OCI-LY3 (cell line): ENCODE measurements at regions not wholly inside any gene's neighbourhood (a gene's known extent, or its start where the extent isn't known, plus 50 kb on each side); places are given as distances from the start of the nearest gene placed in this dataset.

ENCODE experiments used
- H2AFZ ChIP-seq: fragments of 200-600, 300-600 bp; shearing (Covaris generic); 2 replicates; pipeline ENCODE4 v1.6.0; 2014; ENCODE audit warnings: antibody characterized with exemption, low read depth, low read length
- H3K27ac ChIP-seq: fragments of 200-600, 300-600 bp; sonication (generic); 2 replicates; pipeline ENCODE4 v1.5.1; 2014; ENCODE audit warnings: mild to moderate bottlenecking, low read length, moderate library complexity, mixed read lengths
- H3K27me3 ChIP-seq: fragments of 200-600, 300-600 bp; sonication (generic); 2 replicates; pipeline ENCODE4 v1.6.1; 2014; ENCODE audit warnings: low read depth, low read length, mixed read lengths
- H3K36me3 ChIP-seq: fragments of 200-600, 300-600 bp; sonication (generic); replicated peaks from 2 replicates; pipeline ENCODE3; 2014; ENCODE audit warnings: low read depth, low read length, mixed read lengths
- H3K4me1 ChIP-seq: fragments of 300-600, 200-600 bp; sonication (generic); 2 replicates; pipeline ENCODE4 v1.6.1; 2014; ENCODE audit warnings: low read length, mixed read lengths
- H3K4me2 ChIP-seq: fragments of 200-600, 300-600 bp; sonication (generic); 2 replicates; pipeline ENCODE4 v1.6.1; 2014; ENCODE audit warnings: low read length, mixed read lengths
- H3K4me3 ChIP-seq: fragments of 300-600, 200-600 bp; sonication (generic); 2 replicates; pipeline ENCODE4 v1.5.1; 2014; ENCODE audit warnings: antibody characterized with exemption, mild to moderate bottlenecking, low read length, moderate library complexity
- H3K79me2 ChIP-seq: fragments of 300-600, 200-600 bp; shearing (Covaris generic); 2 replicates; pipeline ENCODE4 v1.6.1; 2014; ENCODE audit warnings: mild to moderate bottlenecking, low read length, mixed read lengths
- H3K9ac ChIP-seq: fragments of 300-600, 200-600 bp; shearing (Covaris generic); 2 replicates; pipeline ENCODE4 v1.6.0; 2014; ENCODE audit warnings: mild to moderate bottlenecking, low read length, moderate library complexity
- H3K9me3 ChIP-seq: fragments of 200-600, 300-600 bp; shearing (Covaris generic); 2 replicates; pipeline ENCODE4 v1.6.1; 2014; ENCODE audit warnings: low read length, mixed read lengths; ENCODE audit not compliant: insufficient read depth
- H4K20me1 ChIP-seq: fragments of 200-600, 300-600 bp; sonication (generic); 2 replicates; pipeline ENCODE4 v1.6.1; 2016; ENCODE audit warnings: low read length, mixed read lengths; ENCODE audit not compliant: insufficient read depth
- CTCF ChIP-seq: fragments of 200-600, 300-600 bp; sonication (generic); IDR thresholded peaks from 2 replicates; pipeline ENCODE4 v1.5.1; 2014; ENCODE audit warnings: antibody characterized with exemption, low read length, low read depth
- EZH2phosphoT487 ChIP-seq: fragments of 200-600 bp; shearing (Covaris generic); IDR thresholded peaks from 2 replicates; pipeline ENCODE4 v1.6.1; 2018; ENCODE audit warnings: antibody characterized with exemption, mixed run types, low read depth

- TF ChIP-seq EZH2phosphoT487 (no peak), CTCF (no peak)
- Histone ChIP-seq H3K27me3 (peaks cover 4% of the 10 kb centered on the region; the same call in 1 of the 2 replicates), H3K9ac (peak overlapping the region; percentile 2; the same call in 1 of the 2 replicates), H4K20me1 (no peaks in the 10 kb centered on the region), H3K9me3 (no peaks in the 10 kb centered on the region), H3K79me2 (no peaks in the 10 kb centered on the region), H3K4me1 (peaks cover 13% of the 10 kb centered on the region), H3K4me3 (peak overlapping the region; percentile 6; the same call in 1 of the 2 replicates), H2AFZ (peak overlapping the region; percentile 26), H3K4me2 (peak overlapping the region; percentile 42), H3K36me3 (no peaks in the 10 kb centered on the region), H3K27ac (no peak overlapping the region)
Observed at GRCh38 chr18:55136258-55136657, 177.0 kb upstream of the CCDC68 start.

GRCh38 chr18:55133378-55133777, 174.1 kb upstream of the CCDC68 start:
- Histone ChIP-seq H3K9me3 (no peaks in the 10 kb centered on the region), H3K27ac (no peak overlapping the region), H3K4me2 (no peak overlapping the region), H3K27me3 (peaks cover 4% of the 10 kb centered on the region; the same call in 1 of the 2 replicates), H2AFZ (no peak overlapping the region), H3K4me3 (no peak overlapping the region), H3K79me2 (no peaks in the 10 kb centered on the region), H3K36me3 (no peaks in the 10 kb centered on the region), H3K4me1 (peaks cover 13% of the 10 kb centered on the region), H3K9ac (no peak overlapping the region), H4K20me1 (no peaks in the 10 kb centered on the region)
- no peak for TF ChIP-seq CTCF
- no peak for TF ChIP-seq EZH2phosphoT487

DNA sequence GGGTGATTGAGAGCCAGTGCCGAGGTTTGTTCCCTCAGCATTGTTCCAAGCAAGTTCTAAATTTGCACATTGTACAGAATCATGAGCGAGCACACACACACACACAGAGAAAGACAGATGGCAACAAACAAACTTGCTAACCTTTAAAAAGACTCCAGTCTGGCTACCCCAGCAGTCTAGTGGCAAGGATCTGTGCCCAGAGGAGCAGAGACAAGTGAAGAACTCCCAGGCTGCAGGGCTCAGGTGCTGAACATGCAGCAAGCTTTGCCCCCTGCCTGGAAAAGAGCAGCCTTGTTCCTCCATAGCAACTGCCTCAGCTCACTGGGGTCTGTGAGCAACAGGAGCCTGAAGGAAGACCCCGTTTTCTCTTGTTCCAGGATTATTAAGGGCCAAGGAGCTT, 169.2 kb upstream of the CCDC68 start:
- Histone ChIP-seq H3K4me2 (no peak overlapping the region), H3K27me3 (no peaks in the 10 kb centered on the region), H2AFZ (no peak overlapping the region), H3K79me2 (no peaks in the 10 kb centered on the region), H3K4me3 (no peak overlapping the region), H3K36me3 (no peaks in the 10 kb centered on the region), H3K27ac (no peak overlapping the region), H3K4me1 (peaks cover 7% of the 10 kb centered on the region), H3K9ac (no peak overlapping the region), H4K20me1 (no peaks in the 10 kb centered on the region), H3K9me3 (no peaks in the 10 kb centered on the region; the same call in 1 of the 2 replicates)
- TF ChIP-seq CTCF = no peak
- TF ChIP-seq EZH2phosphoT487 = no peak

DNA sequence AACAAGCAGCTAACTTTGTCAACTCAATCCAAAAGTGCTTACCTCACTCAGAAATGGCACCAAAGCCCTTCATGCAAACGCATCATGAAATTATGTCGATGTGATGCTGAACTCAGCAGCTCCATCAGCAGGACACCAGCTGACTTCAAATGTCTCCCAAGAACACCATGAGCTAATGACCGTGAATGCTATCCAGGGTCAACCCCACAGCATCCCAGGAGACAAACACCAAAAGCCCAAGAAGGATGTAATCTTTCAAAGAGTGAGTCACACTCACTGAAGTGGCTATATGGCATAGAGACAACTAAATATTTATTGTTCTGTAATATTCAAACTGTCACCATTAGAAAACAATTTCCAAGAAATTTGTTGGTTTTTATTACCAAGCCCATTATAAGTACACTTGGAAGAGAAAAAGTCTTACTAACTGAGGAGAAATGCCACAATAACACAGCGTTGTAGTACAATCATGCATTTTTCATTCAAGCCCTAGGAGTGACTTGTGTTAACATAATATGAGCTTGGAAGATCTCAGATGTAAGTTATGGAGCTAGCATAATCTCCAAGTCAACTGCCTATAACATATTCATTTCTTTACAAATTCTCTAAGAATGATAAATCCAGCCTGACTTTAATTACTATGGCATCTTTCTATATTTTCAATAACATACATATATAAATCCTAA, 165.0 kb upstream of the CCDC68 start:
- peaks cover 32% of the 10 kb centered on the region for H3K4me1 ChIP-seq
- no peaks in the 10 kb centered on the region; the same call in 1 of the 2 replicates for H3K9me3 ChIP-seq
- no peaks in the 10 kb centered on the region for H3K27me3 ChIP-seq

More for the DNA sequence above, 165.0 kb upstream of the CCDC68 start:
- H3K4me2 ChIP-seq = no peak overlapping the region
- H3K27ac ChIP-seq = no peak overlapping the region
- no peak overlapping the region for H3K4me3 ChIP-seq
- H4K20me1 ChIP-seq = no peaks in the 10 kb centered on the region
- no peak overlapping the region for H3K9ac ChIP-seq
- H3K79me2 ChIP-seq = no peaks in the 10 kb centered on the region
- peak overlapping the region; percentile 20 for H2AFZ ChIP-seq
- TF ChIP-seq CTCF (no peak), EZH2phosphoT487 (no peak)
- H3K36me3 ChIP-seq = peaks cover 15% of the 10 kb centered on the region
